NOMO-1 (cell line): ENCODE measurements at regions not wholly inside any gene's neighbourhood (a gene's known extent, or its start where the extent isn't known, plus 50 kb on each side); places are given as distances from the start of the nearest gene placed in this dataset.

ENCODE experiments used
- DNase-seq, 2 experiments: peaks; one replicate each; lab custom pipeline; 2025; ENCODE audit not compliant: unreplicated experiment in 2 of 2; lab: John Stamatoyannopoulos, UW

DNA sequence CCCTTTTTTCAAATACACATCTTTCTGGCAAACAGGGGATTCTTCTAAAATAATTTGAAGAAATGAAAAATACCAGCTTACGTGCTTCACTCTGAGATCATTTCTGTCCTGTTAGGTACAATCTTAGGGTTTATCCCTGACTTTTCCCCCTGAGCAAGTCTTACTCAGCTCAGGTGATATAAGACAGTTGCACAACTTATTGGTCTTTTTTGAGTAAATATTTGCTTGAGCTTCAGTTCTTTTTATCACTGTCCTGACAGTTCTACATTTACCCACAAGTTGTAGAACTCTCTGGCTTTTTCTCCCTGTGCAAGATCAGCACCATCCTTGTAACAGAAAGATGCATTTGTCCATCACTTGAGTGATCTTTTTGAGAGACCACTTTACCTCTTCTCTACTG is 84.9 kb downstream of the MID1IP1 start:
- no peak for DNase-seq

DNA sequence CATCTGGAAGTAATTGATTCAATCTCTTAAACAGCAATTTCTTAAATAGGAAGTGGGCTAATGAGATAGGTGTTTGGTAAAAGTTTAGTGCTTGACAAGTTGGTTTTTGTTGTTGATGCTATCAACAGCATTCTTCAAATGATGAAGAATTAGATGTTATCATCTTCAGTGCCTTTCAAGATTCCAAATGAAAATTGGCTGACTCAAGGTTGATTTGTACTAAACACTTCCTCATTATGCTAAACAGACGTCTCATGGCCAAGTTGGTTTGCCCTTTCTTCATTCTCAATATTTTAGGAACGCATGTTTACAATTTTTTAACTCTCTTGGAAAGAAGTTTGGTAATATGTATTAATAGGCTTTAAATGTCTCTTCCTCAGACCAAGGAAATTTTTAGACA is 86.0 kb downstream of the MID1IP1 start:
- DNase-seq = no peak

DNA sequence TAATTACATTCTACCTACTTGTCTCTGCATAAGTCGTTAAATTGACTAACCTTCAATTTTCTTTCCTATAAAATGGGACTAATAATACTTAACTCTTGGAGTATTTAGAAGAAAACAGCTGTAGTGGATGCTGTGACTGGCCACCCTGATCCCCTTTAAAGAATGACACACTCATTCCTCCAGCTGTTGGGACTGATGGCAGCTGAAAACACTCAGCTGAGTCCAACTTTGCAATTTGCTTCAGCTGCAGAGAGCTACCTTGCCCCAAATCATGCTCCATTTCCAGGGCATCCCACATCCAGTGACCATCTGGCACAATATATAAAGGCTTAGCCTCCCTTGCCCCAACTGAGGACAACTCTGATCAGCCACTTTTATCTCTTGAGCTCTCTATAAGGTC is 89.1 kb downstream of the MID1IP1 start:
- no peak for DNase-seq

DNA sequence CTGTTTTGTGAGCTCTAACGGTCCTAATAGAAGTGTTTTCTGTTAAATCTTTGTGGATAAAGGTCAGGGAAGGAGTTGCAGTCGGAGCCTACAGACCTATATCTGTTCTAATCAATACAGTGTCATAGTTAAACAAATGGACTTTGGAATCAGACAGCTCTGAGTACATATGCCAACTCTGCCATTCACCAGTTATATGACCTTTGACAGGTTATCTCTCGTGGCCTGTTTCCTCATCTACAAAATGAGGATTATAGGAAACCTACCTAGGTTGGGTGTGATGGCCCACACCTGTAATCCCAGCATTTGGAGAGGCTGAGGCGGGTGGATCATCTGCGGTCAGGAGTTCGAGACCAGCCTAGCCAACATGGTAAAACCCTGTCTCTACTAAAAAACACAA is 89.7 kb downstream of the MID1IP1 start:
- DNase-seq = no peak

DNA sequence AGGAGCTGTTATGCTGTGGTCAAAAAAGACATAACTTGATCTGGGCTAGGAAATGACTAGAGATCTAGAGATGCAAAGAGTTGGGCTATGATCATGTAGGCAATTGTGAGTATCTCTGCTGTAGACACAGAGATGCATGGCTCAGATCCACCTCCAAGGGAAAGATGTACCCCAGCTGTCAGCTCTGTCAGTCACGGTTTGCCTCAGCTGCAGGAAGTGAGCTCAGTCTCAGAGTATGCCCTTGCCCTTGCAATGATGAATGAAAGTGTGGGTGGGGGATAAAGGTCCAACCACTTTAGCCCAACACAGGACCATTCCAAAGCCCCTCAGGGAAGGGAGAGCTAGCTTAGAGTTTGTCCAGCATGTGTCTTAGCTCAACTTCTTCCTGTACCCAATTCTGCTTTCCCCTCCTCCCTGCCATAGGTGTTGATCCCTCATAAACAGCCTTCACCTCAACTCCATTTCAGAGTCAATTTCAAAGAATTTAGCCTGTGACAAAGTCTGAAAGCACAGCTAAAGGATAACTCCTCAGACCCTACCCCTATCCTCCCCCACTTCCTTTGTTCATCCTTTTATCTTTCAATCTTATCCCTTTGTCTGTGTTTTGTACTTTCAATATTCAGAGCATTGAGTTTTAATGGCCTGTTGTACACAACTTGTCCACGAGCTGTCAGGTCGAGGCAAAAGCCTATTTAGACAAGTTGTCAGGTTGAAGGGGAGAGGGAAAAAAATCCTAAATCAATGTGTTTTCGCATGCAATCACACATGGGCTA is 90.6 kb downstream of the MID1IP1 start:
- DNase-seq = no peak

DNA sequence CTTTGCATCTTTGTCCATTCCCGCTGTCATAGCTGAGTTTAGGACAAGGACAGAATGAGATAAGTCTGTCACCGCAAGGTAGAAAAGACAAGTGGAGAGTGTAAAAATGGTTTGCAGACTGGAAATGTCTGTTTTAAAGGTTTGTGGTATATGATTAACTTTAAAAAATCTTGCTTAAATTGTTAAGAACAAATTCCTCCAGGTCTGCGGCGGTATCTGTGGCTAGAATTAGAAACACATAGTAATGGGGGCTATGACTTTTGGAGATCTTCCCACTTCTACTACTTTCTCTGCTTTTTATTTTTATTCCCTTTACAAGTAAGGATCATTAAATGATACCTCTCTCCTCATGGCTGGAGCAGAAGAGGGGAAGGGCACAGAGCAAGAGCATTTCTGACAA is 92.2 kb downstream of the MID1IP1 start:
- DNase-seq = no peak

DNA sequence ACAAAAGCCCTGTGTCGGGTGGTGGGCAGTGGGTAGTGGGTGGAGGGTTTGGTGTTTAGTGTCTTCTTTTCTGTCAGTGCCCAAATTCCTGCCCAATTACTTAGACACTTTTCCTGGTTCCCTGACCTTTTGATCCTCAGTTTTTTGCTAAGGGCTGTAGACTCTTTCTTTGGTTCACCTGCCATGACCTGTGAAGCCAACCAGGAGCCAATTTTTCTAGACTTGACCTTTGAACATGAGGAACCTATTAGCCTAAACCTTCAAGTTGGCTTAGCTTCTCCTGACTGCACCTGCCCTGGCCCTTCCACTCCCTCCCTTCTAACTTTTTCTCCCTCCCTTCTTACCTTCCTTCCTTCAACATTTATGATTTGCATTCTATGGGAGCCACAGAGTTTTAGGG is 94.5 kb downstream of the MID1IP1 start:
- DNase-seq = no peak

DNA sequence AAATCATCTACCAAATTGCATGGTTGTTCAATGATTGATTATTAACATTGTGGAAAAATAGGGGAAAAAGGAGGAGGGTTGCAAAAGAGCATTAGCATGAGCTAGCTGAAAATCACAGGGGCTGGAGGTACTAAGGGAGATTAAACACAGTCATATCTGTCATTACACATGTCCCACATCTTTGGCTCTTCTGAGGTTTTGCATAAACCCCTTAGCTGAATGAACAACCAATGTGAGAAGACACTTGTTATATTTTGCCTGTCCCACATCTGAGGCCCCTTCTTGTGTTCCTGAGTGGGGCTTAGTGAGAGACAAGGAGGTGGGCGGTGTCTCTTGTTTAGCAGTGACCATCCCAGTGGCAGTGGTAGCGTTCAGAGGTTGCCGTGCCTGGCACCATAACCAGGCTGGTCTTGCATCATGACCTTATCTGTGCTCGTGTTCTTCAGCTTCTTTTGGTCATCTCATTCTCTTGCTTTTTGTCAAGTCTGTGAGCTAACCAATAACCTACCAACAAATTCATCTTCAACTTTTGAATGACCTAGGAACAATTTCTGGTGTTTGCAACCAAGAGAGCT is 95.6 kb downstream of the MID1IP1 start:
- no peak for DNase-seq

DNA sequence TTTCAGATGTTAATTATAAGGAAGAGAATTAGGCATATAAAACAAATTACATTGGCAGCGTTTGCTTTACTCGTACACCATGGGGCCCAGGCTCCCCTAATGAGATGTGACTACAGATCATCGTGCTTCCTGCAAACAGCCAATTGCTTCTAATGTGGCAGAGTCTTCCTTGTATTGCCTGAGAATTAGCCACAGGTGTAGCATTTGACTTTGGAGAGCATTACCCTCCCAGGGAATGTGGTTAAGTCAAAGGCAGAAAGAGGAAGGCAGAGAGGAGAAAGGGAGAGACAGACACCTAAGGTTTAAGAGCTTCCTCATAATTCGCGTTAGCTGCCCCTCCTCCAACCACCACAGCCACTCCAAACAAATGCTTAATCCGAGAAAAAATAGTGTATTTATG is 97.0 kb downstream of the MID1IP1 start:
- DNase-seq = peak; percentile 57 to 73

DNA sequence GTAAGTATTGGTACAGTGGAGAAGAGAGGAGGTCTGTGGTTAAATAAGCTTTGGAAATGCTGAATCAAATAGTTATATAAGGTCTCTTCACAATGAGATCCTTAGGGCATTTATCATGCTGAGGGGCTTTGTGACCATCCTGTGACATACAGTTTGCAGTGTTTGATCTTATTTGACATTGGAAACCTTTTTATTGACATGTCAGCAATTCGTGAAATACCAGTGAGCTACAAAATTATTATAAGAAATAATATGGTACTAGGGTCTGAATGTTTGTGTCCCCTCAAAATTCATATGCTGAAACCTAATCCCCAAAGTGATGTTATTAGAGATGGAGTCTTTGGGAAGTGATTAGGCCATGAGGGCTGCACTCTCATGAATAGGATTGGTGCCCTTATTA is 98.4 kb downstream of the MID1IP1 start:
- DNase-seq = no peak

DNA sequence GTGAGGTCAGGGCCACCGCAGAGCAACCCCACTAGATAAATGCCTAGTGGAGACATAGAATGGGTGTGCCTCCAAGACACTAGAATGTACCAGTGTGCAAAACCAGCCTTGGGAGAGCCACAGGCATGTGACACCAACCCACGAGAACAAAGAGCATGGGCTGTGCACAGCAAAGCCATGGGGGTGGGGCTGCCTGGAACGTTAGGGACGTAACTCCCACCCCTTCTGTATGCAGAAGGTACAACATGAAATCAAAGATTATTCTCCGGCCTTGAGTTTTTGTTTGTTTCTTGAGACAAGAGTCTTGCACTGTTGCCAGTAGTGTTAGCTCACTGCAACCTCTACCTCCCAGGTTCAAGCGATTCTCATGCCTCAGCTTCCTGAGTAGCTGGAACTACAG is 99.5 kb downstream of the MID1IP1 start:
- DNase-seq = no peak

DNA sequence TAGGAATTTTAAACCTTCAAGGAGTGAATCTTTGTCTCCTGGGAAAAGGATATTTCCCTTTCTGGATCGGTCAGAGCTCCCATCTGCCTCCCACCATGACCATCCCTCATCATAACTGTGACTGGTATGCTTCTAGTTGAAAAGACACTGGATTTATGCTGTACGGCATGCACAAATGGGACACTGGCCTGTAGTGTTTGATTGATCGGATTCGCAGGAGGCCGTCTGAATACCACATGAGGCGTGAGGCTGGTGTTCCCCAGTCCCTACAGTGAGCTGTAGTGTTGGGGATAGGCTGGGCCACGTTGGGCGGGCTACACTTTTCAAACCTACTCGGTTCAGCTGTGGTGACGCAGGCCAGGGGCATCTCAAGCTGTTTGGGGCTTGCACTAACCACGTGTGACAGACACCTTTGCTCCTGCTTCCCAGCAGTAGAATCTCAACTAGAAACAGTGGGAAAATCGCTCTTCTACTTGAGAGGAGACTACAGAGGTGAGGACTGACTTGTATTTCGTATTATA is 101.8 kb downstream of the MID1IP1 start:
- DNase-seq = no peak

DNA sequence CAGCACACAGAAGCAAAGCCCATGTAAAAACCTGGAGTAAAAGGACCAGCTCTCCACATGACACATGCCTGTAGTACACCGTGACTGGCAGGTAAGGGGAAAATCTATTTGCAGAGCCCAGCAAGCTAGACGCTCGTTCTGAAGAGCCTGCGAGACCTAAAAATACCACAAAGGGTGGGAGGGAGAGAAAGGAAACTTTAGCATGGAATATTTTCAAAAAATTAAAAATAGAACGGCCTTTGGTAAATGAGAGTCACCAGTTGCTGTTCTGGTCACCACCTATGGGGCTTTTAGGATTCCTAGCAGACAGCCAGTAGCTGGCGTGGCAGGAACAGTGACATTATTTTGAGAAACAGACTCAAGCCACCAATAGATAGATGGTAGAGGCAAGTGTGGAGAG is 115.5 kb downstream of the MID1IP1 start:
- DNase-seq = no peak

DNA sequence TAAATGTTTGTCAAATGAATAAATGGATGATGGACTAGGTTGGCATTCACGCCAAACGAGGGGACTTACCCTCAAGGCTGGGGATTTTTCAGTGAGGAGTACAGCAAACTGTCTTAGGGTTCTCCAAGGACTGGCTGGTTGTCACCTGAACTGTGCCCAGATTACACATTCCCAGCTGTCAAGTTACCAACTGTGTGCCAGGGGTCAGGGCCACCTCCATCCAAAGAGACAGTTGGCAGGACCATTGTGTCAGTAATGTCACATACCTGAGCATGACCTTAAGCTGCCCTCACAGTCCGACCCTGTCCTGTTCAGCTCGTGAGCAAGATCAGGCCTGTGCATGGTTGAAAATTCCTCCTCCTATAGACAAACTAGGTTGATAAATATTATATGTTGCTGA is 116.7 kb downstream of the MID1IP1 start:
- DNase-seq = no peak

DNA sequence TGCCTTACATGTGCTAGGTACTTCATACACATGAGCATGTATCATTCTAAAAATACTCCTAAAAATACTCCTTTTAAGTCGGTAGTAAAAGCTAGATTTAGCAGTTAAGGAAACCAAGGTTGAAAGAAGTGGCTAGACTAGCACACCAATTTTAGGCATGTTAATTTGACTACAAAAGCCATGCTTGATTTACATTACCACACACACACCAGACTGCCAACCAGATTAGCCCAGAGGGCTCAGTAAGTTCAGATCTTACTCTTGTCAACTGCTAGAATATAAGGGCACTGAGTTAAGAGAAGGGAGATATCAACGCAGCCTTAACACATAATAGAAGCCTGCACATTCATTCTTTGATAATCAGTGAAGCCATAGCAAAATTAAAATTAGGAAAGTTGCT is 117.9 kb downstream of the MID1IP1 start:
- no peak for DNase-seq

DNA sequence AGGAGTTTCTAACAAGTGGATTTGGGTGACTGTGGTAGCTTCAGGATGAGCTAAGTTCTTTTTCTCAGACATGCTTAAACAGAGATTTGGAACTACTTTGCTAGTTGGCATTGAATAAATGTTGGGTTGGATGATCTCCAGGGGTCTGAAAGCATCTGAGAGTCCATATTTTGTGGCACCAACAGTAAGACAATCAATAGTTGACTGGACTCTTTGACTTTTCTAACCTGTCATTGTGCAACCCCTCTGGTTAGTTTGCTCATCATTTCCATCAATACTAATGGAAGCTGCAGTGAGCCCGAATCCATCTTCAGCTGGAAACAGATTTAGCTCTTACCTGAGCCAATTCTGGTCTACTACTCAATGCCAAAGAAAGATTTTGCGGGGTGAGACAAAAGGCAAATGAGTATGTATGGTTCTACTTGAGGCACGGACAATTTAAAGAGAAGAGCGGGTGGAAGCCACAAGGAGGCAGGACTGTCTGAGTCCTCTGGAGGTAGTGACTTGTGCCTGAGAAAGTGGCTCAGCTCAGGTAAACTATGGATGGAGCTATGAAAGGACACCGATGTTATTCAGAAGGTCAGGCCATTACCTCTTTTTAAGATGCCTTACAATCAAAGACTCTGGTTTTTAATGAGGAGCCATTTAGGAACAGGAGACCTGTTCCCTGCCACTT is 118.7 kb downstream of the MID1IP1 start:
- no peak for DNase-seq

DNA sequence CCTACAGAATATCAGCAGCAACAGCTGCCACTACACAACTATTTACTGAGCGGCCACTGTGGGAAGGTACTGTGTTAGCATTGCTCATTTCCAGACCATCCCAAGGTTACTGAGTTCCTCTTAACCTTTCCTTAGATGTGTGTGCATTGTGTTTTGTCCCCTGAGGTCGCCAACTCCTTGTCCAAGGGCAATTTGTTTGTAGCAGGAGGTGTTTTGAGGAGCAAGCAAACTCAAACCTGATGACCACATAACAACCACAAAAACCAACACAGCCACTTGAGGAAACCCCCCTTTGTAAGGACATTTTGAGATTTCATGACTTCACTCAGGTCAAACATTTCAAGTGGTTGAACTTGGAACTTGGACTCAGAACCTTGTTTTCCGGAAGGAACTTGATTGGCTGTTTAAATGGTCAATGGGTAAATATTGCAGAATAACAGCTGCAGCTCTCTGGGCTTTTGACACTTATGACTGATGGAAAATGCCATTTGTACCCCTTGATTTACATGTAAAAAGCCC is 122.3 kb downstream of the MID1IP1 start:
- DNase-seq = no peak

DNA sequence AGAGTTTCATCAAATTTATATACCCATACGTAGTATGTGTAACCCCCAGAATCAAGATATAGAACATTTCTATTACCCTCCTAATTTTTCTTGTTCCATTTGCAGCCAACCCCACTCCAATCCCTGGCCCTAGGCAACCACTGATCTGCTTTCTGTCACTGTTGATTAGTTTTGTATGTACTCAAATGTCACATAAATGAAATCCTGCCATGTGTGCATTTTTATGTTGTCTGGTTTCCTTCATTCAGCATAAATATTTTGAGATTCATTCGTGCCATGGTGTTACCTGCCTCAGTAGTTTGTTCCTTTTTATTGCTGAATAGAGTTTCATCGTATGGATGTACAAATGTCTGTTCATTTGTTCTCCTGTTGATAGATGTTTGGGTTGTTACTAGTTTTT is 126.3 kb downstream of the MID1IP1 start:
- DNase-seq = no peak

DNA sequence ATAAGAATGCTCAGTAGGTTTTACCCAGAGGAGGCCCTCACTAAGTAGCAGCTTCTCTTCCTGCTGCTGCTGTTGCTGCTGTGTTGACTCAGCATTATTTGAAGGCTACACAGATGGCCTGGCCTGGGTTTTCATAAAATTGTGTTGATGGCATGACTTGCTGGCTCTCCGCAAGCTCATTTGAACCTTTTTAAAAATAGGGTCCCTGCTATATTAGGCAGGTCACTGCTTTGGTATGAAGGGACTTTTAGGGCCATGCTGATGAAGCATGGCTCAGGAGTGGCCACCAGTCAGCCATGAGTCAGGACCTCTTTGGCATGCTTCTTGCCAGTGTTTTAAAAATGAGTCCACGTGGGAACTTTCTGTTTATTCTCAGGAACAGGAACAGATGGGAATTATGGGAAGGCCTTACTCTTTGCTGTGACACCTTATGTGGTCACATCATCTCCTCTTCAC is 128.7 kb downstream of the MID1IP1 start:
- no peak for DNase-seq

DNA sequence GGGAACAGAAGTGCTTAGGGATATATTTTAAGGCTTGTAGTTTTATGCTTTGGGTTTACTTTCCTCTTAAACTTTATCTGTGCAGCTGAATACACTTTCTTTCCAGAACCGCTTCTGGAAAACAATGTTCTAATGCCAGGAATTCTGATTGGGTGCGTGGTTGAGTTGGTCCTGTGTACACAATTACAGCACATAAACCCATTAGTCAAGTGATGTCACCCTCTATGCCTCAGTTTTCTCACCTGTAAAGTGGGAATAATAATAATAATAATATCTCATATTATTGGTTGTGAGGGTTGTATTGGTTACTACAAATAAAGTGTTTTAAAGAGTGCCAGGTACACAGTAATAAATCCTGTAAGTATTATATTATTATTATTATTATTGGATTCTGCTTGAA is 129.2 kb downstream of the MID1IP1 start:
- DNase-seq = no peak

DNA sequence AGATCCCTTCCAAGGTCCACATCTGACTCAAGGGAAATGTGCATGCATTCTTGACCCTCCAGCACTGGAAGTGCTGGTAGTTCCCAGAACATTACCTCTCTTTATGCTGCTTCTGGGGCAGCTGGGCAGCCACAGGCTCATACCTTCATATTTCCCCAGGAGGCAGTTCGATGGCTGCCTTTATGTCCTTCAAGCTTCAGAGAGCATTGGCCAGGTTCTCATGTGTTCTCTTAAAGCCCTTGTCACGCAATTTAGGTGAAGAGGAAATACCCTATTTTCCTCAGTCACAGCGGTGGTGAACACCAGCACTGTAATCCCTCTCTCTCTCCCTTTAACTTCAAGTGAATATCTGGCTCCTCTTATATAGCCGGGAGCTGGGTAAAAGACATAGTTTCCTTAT is 134.3 kb downstream of the MID1IP1 start:
- no peak for DNase-seq

DNA sequence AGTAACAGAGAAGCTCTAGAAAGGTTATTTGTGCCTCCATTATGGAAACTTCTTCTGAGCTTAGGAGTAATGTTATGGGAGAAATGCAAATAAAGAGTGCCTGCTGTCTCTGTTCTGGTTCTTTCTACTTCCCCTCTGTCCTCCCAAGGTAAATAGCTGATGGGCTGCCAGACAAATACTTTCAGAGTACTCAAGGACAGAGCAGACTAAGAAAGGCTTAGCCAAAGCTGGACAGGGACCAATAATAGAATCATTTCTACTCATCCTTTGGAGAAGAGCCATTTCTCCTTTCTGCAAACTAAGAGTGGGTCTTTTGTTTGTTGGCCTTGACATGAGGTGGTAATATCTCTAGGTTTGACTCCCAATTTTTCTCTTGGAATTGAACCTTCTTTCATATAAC is 136.1 kb downstream of the MID1IP1 start:
- no peak for DNase-seq
